GM19468 (cell line): ENCODE measurements at regions not wholly inside any gene's neighbourhood (a gene's known extent, or its start where the extent isn't known, plus 50 kb on each side); places are given as distances from the start of the nearest gene placed in this dataset.
"Not testable (repeated sequence)": the region's sequence is repeated elsewhere in the genome, so short reads cannot be mapped to it uniquely, and the experiment has no call there.

Experiments
- ATAC-seq: cut with Tn5 transposase; IDR thresholded peaks from one replicate; pipeline ENCODE4 v1.9.1; 2021; ENCODE audit warnings: mild to moderate bottlenecking, moderate library complexity, moderate number of reproducible peaks; ENCODE audit not compliant: unreplicated experiment; ENCODE audit errors: extremely low read depth

DNA sequence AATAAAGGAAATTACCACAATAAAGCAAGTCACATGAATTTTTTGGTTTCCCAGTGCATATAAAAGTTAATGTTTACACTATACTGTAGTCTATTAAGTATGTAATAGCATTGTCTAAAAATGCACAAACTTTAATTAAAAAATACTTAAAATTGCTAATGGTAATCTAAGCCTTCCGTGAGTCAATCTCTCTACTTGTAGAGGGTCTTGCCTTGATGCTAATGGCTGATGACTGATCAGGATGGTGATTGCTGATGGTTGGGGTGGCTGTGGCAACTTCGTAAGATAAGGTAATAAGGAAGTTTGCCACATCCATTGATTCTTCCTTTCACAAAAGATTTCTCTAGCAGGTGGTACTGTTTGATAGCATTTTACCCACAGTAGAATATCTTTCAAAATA lies 466.6 kb upstream of the PROX1 start:
- no peak for ATAC-seq

DNA sequence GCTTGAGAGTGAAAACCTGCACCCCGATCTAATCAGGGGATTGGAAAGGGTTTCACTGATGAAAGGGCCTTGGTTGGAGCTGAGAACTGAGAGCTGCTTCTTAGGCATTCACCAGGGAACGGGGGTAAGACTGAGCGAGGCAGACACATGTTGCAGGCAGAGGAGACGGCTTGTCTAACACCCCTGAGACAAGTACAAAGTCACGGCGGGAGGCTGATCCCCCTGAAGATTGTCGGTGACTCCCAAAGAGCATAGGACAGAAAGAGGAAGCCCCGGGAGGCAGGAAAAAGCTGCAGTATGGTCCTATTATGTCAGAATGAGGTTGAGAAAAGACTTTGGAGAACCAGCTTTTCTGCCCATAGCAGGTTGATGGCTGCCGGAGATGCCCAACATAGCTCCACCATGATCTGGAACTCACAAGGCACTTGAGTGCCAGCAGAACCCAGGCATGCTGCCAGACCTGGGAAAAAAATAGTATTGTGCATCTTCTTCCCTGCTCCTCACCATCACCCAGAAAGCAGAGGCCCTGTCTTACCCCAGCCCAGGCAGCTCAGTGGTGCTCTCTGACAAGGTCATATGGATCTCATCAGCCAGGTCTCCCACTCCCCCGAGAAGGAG lies 463.9 kb upstream of the PROX1 start:
- ATAC-seq, result no peak

DNA sequence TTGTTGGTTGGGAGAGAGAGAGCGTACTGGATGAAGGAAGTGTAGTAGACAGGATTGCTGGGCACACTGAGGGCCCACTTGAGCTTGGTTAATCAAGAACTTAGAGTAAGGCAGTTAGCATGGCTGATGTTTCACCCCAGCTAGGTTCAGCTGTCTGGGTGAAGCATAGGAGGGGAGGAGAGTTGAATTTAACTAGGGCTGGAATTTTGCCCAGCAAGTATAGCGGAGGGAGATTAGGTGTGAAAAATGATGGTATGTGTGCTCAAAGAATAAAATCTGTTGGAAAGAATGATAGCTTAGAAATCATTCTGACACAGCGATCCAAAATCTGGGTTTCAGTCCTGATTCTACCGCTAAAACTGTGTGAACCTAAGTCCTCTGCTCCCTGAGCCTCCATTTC lies 461.5 kb upstream of the PROX1 start:
- ATAC-seq, result no peak

DNA sequence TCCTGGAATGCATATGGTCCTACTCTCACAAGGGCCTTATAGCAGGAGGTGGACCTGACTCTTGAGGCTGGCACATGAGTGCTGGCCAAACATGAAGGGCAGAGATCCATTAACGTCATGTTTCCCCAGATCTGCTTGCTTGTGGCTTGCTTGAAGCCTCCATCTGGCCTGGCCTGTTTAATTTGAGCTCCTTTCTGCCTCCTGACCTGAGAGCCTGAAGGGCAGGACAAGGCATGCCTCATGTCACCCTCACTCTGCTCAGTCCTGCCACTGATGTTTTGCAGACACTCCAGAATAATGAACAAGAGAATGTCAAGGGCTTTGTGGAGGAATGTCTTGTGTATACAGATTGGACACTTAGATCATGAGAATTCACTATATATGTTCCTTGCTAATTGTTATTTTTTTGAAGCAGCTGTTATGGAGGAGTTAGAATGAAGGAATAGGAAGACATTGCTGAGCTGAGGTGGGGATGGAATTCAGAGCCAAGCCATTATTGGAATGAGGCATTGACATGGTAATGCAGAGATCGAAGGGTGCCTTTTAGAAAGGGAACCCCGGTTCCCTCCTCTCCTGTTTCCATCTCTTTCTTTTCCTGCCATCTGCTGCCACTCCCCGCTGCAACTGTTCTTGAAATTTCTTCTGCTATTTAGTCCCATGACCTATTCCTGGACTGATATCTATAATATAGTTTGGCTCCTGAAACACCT lies 457.0 kb upstream of the PROX1 start:
- ATAC-seq, result no peak

DNA sequence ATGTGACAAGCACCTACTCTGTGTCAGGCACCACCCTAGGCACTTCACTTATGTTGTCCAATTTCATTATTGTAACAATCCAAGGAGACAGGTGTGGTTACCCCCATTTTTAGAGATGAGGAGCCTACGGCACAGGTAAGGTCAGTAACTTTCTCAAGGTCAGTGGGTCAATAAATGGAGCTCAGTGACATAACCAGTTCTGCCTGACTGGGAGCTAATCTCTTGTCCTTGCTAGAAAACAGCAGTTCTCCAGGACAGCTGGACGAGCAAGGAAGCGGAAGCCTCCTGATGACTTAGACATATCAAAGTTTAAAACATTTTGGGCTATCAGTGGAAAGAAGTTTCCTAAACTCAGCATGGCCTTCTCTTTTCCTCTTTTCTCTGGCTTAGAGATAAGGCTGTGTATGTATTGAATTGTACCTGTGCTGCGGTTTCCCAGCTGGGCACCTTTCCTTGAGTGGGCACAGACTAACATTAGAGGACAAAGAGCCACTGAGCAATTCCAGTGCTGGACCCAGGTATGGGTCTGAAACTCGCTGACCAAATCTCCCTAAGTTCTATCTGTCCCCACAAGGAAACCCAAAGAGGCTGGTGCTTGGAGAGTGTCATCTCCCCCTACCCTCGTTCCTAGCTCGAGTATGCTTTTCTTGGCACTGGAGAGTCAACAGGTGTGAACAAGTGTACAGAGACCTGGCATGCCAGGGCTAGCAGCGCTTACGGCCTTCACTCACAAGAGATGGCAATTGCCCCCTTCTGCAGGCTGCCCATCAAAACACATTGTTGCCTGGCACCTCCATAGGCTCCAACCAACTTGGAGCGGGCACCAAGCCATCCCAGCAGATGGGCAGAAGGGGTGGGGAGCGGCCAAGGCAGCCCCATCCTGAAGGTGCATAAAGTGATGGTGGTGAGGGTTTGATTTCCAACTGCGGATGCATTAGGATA lies 456.1 kb upstream of the PROX1 start:
- ATAC-seq, result no peak

DNA sequence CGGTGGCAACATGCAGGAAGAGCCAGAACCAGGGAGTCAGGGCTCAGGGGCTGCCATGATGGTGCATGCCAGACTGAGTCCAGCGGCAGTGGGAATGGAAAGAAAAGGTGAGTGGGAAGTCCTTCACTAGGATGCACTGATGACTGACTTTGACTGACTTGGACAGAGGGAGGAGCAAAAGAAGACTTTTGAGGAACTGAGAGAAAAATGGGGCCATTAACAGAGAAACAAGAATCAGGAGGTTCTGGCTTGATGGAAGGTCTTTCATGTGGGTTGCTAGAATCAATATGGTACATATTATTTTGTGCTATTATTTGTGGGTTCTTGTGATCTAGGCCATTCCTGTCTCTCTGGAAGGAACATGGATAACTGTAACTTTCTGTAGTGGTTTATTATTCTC lies 454.6 kb upstream of the PROX1 start:
- no peak for ATAC-seq

DNA sequence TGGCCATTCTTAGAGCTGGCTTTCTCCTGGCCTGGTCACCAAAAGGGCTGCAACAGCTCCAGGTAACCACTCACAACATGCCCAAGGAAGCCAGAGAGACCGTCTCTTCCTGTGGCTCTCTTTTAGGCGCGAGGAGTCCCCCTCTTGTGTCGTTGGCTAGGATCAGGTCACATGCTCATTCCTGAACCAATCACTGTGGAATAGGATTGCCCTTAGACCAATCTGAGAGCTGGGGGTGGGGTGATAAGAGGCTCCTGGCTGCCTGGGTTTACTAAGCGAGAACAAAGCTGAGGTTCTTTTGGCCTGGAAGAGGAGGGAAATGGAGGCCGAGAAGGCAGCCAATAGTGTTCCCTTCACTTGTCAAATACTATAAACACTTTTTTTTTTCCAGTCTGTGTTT lies 452.1 kb upstream of the PROX1 start:
- no peak for ATAC-seq

DNA sequence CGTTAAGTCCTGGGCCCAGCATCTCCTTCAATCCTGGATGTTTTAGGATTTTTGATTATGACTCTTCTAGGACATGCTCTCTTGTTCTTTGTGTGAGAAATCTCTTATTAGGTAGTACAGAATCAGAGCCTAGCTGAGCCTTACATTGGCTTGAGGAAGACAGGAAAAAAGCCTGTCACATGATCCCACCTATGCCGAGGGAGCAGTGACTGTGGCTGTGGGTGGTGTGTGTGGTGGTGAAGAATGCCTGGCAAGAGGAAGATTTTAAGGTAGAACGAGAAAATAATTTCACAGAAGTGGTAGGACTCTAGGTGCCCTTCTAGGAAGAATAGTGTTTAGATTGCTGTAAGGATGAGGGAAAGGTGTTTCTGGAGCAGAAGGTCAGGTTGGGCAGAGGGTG lies 449.5 kb upstream of the PROX1 start:
- ATAC-seq, result no peak

DNA sequence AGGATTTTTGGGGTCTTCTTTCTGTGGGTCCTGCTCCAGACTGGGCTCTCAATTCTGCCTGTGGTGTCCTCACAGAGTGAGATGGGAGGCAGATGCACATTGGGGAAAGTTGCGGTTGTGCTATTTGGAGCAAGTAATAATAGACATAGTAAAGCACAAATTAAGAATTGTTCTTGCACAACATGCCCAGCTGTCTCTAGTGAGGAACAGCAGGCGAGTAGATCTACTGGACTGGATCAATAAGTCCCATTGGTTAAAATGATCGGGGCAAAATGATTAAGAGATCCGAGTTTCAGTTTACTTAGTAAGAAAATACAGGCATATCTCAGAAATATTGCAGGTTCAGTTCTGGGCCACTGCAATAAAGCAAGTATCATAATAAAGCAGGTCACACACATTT lies 448.3 kb upstream of the PROX1 start:
- ATAC-seq, result no peak

DNA sequence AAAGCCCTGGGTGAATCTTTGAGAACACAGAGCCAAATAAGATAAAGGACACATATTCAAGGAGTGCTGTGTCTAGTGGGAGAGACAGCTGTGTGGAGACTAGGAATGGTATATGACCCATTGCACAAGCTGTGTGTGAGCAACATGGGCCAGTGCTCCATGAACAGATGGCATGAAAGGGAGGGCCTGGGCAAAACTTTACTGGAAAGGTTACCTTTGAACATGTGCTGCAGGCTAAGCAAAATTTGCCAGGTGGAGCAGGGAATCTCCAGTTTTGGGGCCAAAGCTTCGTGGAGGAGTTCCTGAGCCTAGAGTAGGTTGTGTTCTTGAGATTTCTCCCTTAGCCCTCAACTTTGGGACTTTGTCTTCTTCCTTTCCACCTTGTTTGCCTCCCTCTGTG lies 446.1 kb upstream of the PROX1 start:
- ATAC-seq, result no peak

DNA sequence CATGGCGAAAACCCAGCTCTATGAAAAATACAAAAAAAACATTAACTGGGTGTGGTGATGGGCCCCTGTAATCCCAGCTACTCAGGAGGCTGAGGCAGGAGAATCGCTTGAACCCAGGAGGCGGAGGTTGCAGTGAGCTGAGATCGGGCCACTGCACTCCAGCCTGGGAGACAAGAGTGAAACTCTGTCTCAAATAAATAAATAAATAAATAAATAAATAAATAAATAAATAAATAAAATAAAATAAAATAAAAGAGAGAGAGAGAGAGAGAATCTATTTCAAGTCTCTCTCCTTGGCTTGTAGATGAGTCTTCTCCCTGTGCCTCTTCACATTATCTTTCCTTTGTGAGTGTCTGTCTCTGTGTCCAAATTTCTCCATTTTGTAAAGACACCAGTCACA lies 442.6 kb upstream of the PROX1 start:
- ATAC-seq, result not testable (repeated sequence)

DNA sequence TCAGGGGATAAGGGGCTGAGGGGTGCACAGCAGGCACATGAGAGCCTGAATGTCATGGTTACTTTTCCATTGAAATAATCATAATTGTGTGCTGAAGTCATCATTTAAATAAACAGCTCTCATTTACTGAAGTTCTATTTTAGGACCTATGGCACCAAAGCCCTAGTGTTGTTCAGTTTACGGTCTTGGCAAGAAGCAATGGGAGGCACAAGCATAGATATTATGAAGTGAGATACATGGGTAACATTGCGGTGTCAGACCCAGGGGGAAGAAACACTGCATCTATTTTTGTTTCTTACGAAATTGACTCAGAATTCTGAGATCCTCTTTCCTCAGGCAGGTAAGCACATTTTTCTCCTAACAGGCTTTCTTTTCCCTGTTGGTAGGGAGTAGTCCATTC lies 437.8 kb upstream of the PROX1 start:
- no peak for ATAC-seq

DNA sequence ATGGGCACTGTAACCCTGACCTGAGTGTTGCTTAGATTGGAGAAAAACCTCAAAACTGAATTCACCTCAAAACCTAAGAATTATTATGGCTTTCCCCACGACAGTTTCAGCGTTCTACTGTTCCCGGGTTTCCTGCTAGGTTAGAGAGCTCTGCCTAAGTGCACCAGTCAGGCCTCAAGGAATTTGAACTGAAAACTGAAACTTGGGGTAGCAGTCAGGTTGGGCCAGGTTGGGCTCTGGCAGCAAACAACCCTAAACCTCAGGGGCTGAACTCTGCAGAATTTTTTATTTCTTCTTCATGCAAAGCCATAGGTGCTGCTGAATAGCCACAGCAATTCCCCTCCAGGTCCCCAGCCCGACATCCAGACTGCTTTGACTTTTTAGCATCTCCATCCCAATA lies 437.0 kb upstream of the PROX1 start:
- ATAC-seq, result no peak

DNA sequence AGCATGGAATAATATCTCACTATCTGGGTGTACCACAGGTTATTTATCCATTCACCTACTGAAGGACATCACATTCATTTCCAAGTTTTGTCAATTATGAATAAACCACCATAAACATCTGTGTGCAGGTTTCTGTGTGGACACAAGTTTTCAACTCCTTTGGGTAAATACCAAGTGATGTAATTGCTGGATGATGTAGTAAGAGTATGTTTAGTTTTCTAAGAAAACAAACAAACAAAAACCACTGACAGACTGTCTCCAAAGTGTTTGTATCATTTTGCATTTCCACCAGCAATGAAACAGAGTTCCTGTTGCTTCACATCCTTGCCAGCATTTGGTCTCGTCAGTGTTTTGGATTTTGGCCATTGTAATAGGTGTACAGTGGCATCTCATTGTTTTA lies 435.7 kb upstream of the PROX1 start:
- no peak for ATAC-seq

DNA sequence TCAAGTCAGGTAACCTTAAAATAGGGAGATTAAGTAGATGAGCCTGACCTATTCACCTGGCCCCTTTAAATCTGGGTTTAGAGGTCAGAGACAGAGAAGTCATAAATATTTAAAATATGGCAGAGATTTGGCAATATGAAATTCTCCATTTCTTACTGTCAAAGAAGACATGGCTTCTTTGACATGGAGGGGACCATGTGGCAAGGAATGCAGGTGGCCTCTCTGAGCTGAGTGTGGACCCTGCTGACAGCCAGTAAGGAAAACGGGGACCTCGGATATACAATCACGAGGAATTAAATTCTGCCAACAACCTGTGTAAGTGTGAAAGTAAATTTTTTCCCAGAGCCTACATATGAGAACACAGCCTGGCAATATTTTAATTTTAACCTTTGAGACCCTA lies 427.5 kb upstream of the PROX1 start:
- no peak for ATAC-seq

DNA sequence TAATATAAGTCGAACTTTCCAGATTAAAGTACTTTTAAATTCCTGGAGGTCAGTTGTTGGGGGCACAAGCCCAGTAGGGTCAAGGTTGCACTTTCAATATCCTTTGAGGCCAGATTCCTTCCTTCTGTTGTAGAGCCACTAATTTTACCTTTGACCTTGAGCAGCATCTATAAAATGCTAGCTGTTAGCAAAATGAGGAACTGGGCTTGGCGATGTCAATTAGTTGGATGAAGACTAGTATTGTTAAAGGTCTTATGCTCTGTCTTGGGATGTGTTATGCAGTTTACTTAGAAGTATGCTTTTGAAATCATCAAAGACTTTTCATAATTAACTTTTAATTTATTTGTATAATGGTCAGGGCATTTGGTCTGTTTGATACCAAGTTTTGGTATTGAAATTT lies 425.9 kb upstream of the PROX1 start:
- ATAC-seq, result no peak

DNA sequence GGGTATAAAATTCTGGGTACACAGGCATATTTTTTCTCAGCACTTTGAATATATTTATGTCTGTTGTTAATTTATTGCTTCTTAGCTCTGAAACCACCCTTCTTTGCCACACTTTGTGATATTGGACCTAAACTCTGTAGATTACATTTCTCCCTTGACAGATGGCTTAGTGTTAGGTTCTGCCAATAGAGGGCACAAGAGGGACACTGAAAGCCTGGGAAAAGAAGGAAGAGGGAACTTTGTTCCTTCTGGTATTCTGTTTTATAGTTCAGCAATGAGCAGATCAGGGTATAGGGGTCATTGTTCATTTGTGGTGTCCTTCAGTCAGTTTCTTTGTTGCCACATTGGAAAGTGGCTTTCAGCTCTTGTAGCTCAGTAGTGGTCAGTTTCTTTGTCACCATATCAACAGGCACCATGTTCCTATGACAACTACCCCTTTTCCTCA lies 423.5 kb upstream of the PROX1 start:
- ATAC-seq, result no peak

DNA sequence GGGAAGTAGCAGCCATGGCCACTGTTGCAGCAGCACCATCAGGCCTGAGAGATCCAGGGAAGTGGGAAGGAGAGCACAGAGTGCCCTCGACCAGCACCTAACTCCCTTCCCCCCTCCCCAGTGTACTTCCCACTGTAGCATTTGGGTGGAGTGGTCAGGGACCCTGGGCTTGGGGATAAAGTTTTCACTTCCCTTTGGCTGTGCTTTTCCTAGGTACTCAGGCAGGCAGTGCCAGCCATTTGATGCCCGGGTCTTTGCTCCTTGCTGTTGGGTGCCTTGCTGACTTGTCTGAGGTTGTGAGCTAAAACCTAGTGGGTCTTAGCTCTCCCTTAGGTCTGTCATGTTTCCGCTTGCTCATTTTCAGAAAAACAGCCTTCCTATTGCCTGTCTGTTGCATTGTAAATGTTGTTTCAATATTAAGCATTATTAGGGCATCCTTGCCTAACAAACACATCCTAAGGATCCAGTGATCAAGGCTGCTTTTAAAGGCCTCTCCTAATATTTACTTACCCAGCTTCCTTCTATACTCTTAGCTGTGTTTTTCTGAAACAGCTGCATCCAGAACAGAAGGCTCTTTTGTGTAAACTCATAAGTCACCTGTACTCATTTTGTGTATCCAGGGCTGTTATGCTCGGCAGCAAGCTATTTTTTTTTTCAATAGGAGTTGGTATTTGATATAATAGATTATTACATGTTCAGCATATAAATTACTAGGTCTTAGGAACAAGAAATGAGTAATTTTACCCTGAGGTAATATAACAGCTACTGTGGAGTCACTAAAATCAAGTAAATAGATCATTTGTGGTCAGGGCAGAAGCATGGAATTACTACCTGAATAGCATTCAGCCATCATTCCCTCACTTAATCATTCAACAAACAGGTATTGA lies 418.6 kb upstream of the PROX1 start:
- no peak for ATAC-seq

DNA sequence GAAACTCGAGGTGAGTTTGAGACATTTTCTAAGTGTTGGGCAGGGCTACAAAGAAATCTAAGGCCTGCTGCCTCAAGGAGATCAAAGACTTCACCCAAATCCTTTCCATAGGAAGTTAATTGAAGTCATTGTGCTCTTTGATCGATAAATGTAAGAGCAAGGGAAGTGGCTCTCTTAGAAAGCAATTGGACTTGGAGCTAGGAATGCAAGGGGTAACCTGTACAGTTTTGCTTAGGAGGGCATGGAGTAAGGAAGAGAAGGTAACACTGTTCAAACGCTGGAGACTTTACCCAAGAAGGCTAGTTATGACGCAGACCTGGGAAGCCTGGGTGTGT lies 418.0 kb upstream of the PROX1 start:
- no peak for ATAC-seq

DNA sequence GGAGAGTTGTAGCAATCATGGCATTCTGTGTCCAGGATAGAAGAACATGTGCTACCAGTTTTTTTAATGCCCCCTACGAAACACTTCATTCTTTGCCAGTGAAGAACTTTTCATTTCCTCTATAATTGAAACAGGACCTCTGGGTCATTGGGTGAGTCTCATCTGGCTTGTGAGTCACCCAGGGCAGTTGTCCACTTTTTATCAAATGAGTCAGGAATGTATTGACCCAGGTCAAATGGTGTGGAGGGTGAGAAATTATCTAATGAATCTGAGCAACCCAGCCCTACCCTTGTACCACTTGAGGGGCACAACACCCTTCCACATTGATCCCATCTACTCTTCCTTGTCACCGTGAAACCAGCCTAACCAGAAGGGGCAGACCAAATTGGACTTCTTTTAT lies 417.3 kb upstream of the PROX1 start:
- no peak for ATAC-seq
